Activated naive CD4-positive, alpha-beta T cell treated with anti-CD3 and anti-CD28 coated beads, Interleukin-2, amount 50 U/mL, for 24 hours (primary cell): ENCODE measurements at regions not wholly inside any gene's neighbourhood (a gene's known extent, or its start where the extent isn't known, plus 50 kb on each side); places are given as distances from the start of the nearest gene placed in this dataset.

Experiments used
- H3K27ac Mint-ChIP-seq: one replicate; pipeline ENCODE4 v1.8.0; 2021; ENCODE audit warnings: mild to moderate bottlenecking, mixed read lengths
- H3K27me3 Mint-ChIP-seq: one replicate; pipeline ENCODE4 v1.8.0; 2021; ENCODE audit warnings: mixed read lengths
- H3K36me3 Mint-ChIP-seq: one replicate; pipeline ENCODE4 v1.8.0; 2021; ENCODE audit warnings: mixed read lengths
- H3K4me1 Mint-ChIP-seq: one replicate; pipeline ENCODE4 v1.8.0; 2021; ENCODE audit warnings: mixed read lengths
- H3K4me3 Mint-ChIP-seq: one replicate; pipeline ENCODE4 v1.8.0; 2021; ENCODE audit warnings: mild to moderate bottlenecking, mixed read lengths
- H3K9me3 Mint-ChIP-seq: one replicate; pipeline ENCODE4 v1.8.0; 2021; ENCODE audit warnings: mixed read lengths

DNA sequence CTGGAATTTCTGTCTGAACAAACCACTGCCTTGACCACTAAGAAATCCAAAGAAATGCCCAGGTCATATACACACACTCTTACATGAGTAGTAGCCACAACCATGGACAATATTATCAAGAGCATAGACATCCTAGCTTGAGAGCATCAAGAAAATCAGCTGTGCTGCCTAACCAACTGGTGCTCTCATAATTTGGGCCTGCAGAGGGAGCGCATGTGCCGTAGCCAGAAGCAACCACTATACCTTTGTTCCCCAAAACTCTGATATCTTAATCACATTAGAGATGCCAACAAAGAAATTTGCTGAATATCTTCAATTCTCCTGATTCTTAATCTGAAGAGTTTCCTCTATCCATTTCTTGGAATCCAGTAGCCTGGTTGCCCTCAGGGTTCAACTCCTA, 163.6 kb downstream of the ZNF674 start:
- Mint-ChIP-seq H3K27ac (no peak overlapping the region), H3K36me3 (no peaks in the 10 kb centered on the region), H3K4me1 (peaks cover 2% of the 10 kb centered on the region), H3K4me3 (no peak overlapping the region), H3K27me3 (no peaks in the 10 kb centered on the region), H3K9me3 (no peaks in the 10 kb centered on the region)

DNA sequence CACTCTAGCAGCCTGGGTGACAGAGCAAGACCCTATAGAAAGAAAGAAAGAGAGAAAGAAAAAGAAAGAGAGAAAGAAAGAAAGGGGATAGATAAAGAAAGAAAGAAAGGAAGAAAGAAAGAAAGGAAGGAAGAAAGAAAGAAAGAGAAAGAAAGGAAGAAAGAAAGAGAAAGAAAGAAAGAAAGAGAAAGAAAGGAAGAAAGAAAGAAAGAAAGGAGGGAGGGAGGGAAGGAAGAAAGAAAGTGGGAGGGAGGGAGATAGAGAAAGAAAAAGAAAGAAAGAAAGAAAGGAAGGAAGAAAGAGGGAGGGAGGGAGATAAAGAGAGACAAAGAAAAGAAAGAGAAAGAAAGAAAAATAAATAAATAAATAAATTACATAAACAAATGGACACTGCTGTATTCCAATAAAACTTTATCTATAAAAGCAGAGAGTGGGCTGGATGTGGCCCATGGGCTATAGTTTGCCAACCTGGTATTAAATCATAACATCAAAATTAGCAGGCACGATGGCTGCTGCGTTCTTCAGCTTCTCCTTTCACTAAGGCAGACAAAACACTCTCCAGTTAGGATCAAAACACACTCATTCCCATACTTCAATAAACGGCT, 165.0 kb downstream of the ZNF674 start:
- H3K4me3 Mint-ChIP-seq: no peak overlapping the region
- no peaks in the 10 kb centered on the region for H3K36me3 Mint-ChIP-seq
- H3K27me3 Mint-ChIP-seq: no peaks in the 10 kb centered on the region
- H3K9me3 Mint-ChIP-seq: no peaks in the 10 kb centered on the region
- H3K27ac Mint-ChIP-seq: no peak overlapping the region
- peaks cover 16% of the 10 kb centered on the region for H3K4me1 Mint-ChIP-seq

DNA sequence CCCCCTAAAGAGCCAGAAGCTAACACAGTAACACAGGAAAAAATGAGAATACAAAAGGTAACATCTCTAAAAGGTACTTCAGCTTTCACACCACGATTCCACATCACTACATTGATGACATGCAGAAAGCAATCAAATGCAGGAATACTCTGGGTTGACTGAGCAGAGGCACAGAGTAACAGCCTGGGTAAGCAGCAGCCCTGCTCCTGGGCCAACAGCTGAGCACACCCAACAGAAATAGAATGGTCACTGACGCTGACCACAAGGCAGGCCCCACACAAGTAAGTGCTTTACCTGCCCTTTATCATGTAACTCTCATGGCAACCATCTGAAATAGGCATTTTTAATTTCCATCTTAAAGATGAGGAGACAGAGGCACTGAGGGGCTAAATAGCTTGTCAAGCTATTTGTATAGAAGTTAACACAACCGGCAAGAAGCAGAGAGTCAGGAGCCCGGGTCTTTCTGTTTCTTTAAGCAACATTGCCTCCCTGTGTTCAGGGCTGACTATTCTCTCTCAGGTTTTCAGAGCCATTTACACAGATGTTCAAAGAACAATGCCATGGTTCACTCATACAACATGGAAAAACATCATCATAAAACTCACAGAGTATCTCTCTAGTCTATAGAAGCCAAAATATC, 168.9 kb downstream of the ZNF674 start:
- peaks cover 21% of the 10 kb centered on the region for H3K4me1 Mint-ChIP-seq
- H3K36me3 Mint-ChIP-seq: no peaks in the 10 kb centered on the region
- no peaks in the 10 kb centered on the region for H3K27me3 Mint-ChIP-seq
- peak overlapping the region; percentile 85 for H3K27ac Mint-ChIP-seq
- H3K4me3 Mint-ChIP-seq: peak overlapping the region; percentile 26
- H3K9me3 Mint-ChIP-seq: no peaks in the 10 kb centered on the region

DNA sequence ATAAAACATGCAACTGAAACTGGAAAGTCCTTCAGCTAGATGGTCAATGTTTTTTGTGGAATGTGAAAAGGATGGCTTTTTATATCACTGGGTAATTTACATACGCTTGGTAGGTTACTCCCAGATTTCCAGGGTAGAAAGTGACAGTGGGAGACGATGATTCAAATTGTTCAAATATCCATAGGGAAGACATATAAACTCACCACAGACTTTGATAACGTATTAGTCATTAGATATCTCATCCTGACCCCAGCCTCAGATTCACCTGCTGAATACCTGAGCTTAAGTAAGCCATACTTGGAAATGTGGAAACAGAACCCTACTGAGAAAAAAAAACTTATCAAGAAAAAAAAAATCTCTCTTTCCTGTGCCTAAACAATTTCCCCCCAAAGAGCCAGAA, 169.4 kb downstream of the ZNF674 start:
- peak overlapping the region; percentile 26 for H3K4me3 Mint-ChIP-seq
- H3K27me3 Mint-ChIP-seq: no peaks in the 10 kb centered on the region
- peaks cover 21% of the 10 kb centered on the region for H3K4me1 Mint-ChIP-seq
- H3K27ac Mint-ChIP-seq: peak overlapping the region; percentile 85
- no peaks in the 10 kb centered on the region for H3K36me3 Mint-ChIP-seq
- no peaks in the 10 kb centered on the region for H3K9me3 Mint-ChIP-seq

DNA sequence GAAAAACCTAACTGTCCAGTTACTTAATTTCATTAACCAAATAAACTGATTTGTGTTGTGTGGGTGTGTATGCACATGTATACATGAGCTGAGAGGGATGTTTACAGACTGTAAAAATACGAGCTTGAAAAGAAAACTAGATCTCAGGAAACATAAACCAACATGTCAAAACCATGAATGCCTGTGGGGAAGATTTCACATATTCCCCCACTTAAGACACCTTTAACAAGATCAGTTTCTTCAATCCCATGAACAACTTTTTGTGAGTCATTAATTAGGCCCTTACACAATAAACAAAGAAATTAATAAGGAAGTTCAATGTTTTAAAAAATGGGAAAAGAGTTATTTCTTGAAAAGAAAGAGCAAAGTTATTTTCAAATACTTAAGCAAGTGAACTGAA, 170.8 kb downstream of the ZNF674 start:
- H3K4me3 Mint-ChIP-seq: no peak overlapping the region
- H3K36me3 Mint-ChIP-seq: no peaks in the 10 kb centered on the region
- no peaks in the 10 kb centered on the region for H3K27me3 Mint-ChIP-seq
- H3K9me3 Mint-ChIP-seq: no peaks in the 10 kb centered on the region
- H3K27ac Mint-ChIP-seq: peak overlapping the region; percentile 17
- H3K4me1 Mint-ChIP-seq: peaks cover 21% of the 10 kb centered on the region

DNA sequence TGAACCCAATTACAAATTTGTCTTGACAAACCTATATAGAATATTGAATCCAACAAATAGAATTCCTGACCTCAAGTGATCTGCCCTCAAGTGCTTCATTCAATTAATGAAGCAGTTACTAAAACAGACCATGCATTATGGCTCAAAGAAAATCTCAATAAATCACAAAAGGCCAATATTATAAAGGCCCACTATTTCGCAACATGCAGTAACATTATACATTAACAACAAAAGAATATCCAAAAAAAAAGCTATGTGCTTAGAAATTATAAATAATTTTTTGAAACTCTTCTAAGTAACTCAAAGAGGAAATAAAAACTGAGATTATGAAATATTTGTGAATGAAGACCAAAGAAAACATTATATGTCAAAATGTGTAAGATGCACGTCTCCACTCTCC, 177.7 kb downstream of the ZNF674 start:
- Mint-ChIP-seq H3K27me3 (no peaks in the 10 kb centered on the region), H3K4me1 (no peaks in the 10 kb centered on the region), H3K4me3 (no peak overlapping the region), H3K9me3 (no peaks in the 10 kb centered on the region), H3K36me3 (no peaks in the 10 kb centered on the region), H3K27ac (no peak overlapping the region)

DNA sequence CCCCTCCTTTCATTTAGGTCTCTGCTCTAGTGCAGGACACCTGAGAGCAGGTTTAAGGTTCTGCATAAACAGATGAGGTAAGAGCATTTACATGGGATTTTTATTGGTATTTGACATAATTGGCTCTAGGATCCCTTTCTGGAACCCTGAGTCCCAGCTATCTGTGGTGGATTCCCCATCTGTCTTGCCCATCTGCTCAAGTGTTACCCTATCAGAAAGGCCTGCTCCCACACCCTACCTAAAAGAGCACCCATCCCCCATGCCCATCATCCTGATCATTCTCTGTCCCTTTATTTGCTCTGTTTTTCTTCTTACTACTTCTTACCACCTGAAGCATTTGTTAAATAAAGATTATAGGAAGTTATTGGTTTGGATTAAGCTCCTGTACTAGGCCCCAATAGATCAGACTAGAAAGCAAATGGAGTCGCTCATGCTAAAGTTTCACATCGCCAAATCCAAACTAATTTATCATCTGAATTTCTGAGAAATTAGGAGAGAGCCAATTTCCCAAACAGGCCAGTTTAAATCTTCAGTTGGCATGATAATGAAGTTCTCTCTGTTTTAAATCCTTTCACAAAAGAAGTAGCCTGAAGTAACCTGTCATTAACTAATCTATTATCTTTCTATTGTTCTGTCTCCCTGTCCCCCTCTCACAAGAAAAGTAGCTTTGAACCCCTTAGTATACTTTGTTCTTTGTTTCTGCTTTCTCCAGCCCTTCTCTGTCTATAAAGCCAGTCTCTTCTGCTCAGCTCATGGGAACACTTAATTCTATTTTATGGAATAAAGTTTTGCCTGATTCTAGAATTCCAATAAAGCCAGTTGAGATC, 178.6 kb downstream of the ZNF674 start:
- Mint-ChIP-seq H3K27ac (peak overlapping the region; percentile 16), H3K4me3 (no peak overlapping the region), H3K9me3 (no peaks in the 10 kb centered on the region), H3K4me1 (no peaks in the 10 kb centered on the region), H3K36me3 (no peaks in the 10 kb centered on the region), H3K27me3 (no peaks in the 10 kb centered on the region)

DNA sequence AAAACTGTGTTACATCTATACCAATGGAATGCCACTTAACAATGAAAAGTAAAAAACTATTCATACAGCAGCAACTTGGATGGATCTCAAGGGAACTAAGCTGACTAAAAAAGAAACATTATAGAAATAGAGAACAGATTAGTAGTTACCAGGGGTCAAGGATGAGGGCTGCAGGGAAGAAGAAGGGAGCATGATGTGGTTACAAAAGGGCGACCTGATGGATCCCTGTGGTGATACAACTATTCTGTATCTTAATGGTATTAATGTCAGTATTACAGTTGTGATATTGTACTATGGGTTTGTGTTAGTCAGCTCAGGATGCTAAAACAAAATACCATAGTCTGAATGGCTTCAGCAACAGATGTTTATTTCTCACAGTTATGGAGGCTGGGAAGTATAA, 190.7 kb downstream of the ZNF674 start:
- no peaks in the 10 kb centered on the region for H3K4me1 Mint-ChIP-seq
- no peak overlapping the region for H3K27ac Mint-ChIP-seq
- H3K4me3 Mint-ChIP-seq: no peak overlapping the region
- no peaks in the 10 kb centered on the region for H3K27me3 Mint-ChIP-seq
- no peaks in the 10 kb centered on the region for H3K9me3 Mint-ChIP-seq
- no peaks in the 10 kb centered on the region for H3K36me3 Mint-ChIP-seq

DNA sequence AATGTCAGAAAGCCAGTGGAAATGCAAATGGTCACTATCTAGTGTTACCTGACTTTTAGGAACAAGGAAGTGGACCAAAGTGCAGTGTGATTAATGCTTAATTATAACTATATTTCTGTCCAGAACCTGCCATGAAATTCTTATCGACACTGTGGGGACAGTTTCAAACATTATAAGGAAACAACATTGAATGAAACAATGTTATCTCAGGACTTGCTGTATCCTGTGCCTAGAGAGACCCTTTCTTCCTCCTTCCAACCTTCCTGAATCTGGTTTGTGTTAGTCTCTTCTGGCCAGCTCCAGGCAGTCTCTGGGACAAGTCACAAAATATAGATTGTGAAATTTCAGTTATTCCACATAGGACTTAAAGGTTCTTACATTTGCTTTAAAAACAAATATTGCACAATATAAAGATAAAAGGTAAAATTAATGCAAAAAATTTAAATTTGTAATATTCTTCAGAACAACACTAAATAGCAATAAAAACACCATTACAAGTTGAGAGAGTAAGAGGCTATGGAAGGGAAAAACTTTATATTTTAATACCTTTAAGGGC, 203.4 kb downstream of the ZNF674 start:
- Mint-ChIP-seq H3K27me3 (no peaks in the 10 kb centered on the region), H3K4me3 (no peak overlapping the region), H3K4me1 (peaks cover 3% of the 10 kb centered on the region), H3K27ac (no peak overlapping the region), H3K9me3 (no peaks in the 10 kb centered on the region), H3K36me3 (no peaks in the 10 kb centered on the region)

DNA sequence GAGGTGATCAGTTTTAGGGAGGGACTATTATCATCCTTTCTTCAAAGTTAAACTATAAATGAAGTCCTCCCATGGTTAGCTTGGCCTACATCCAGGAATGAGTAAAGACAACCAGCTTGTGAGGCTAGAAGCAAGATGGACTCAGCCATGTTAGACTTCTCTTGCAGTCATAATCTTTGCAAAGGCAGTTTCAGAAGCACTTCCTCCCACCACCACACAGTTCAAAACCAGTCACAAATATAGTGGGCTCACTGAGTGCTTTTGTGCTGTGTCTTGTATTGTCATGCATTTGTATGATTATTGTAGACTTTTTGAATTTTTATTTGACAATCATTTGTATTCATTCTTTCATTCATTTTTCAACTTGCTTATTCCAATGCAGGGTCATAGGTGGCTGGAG, 204.5 kb downstream of the ZNF674 start:
- Mint-ChIP-seq H3K27me3 (no peaks in the 10 kb centered on the region), H3K4me3 (no peak overlapping the region), H3K27ac (no peak overlapping the region), H3K4me1 (peaks cover 3% of the 10 kb centered on the region), H3K9me3 (no peaks in the 10 kb centered on the region), H3K36me3 (no peaks in the 10 kb centered on the region)

DNA sequence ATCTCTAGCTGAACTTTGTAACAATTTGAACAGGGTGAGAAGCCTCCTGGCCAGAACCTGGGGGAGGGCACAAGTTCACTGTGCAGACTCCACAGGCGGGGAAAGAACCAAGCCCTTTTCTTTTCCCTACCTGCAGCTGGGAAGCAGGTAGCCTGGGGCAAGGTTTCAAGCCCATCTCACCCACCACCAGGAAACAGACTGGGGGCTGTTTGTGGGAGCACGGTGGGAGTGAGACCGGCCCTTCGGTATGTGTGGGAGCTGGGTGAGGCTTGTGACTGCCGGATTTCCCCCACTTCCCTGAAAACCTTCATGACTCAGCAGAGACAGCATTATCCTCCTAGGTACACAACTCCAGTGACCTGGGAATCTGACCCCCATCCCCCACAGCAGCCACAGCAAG, 211.7 kb downstream of the ZNF674 start:
- Mint-ChIP-seq H3K4me1 (peaks cover 10% of the 10 kb centered on the region), H3K27ac (no peak overlapping the region), H3K36me3 (no peaks in the 10 kb centered on the region), H3K4me3 (no peak overlapping the region), H3K9me3 (peaks cover 4% of the 10 kb centered on the region), H3K27me3 (no peaks in the 10 kb centered on the region)

DNA sequence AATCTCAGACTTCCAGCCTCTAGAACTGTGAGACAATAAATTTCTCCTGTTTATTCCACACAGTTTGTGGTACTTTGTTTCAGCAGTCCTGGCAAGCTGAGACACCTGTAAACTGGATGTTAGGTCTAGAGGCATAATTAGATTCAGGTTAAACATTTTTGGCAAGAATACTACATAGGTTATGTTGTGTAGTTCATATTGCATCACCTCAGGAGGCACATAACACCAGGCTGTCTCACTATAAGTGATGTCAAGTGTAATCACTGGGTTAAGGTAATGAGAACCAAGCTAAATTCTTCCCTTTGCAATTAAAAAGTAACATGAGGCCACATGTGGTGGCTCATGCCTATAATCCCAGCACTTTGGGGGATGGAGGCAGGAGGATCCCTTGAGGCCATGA, 214.2 kb downstream of the ZNF674 start:
- Mint-ChIP-seq H3K4me3 (no peak overlapping the region), H3K36me3 (no peaks in the 10 kb centered on the region), H3K9me3 (peaks cover 4% of the 10 kb centered on the region), H3K27ac (no peak overlapping the region), H3K27me3 (no peaks in the 10 kb centered on the region), H3K4me1 (peaks cover 16% of the 10 kb centered on the region)

DNA sequence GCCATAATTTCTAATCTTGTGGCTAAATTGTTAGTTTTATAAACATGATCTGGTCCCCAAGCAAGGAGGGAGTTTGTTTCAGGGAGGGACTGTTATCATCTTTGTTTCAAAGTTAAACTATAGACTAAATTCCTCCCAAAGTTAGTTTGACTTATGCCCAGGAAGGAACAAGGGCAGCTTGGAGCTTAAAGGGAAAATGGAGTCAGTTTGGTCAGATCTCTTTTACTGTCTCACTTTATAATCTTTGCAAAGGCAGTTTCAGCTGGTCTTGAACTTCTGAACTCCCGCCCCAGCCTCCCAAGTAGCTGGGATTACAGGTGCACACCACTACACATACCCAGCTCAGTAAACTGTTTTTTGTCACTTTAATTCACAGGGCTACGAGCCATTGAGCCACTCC, 214.7 kb downstream of the ZNF674 start:
- H3K4me1 Mint-ChIP-seq: peaks cover 20% of the 10 kb centered on the region
- no peaks in the 10 kb centered on the region for H3K36me3 Mint-ChIP-seq
- H3K27ac Mint-ChIP-seq: no peak overlapping the region
- H3K9me3 Mint-ChIP-seq: peaks cover 4% of the 10 kb centered on the region
- no peak overlapping the region for H3K4me3 Mint-ChIP-seq
- no peaks in the 10 kb centered on the region for H3K27me3 Mint-ChIP-seq

DNA sequence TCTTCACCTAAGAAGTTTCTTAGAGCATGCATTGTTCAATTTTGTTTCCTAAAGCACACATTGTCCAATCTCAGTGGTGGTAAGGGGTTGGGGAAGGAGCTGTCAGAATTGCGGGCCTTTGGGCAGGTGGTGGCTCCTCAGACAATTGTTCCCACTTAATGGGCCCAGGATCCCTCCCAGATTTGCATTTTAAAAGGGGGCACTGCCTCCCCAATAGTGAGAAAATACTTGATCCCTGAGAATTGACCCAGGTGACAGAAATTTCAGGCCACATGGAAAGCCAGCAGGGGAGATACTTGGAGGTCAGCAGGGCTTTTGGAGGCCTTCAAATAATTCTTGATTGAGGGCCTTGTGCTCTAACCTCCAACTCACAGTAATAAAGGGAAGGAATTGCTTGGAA, 217.1 kb downstream of the ZNF674 start:
- H3K4me1 Mint-ChIP-seq: peaks cover 30% of the 10 kb centered on the region
- H3K27me3 Mint-ChIP-seq: no peaks in the 10 kb centered on the region
- no peaks in the 10 kb centered on the region for H3K36me3 Mint-ChIP-seq
- no peaks in the 10 kb centered on the region for H3K9me3 Mint-ChIP-seq
- H3K4me3 Mint-ChIP-seq: no peak overlapping the region
- no peak overlapping the region for H3K27ac Mint-ChIP-seq

DNA sequence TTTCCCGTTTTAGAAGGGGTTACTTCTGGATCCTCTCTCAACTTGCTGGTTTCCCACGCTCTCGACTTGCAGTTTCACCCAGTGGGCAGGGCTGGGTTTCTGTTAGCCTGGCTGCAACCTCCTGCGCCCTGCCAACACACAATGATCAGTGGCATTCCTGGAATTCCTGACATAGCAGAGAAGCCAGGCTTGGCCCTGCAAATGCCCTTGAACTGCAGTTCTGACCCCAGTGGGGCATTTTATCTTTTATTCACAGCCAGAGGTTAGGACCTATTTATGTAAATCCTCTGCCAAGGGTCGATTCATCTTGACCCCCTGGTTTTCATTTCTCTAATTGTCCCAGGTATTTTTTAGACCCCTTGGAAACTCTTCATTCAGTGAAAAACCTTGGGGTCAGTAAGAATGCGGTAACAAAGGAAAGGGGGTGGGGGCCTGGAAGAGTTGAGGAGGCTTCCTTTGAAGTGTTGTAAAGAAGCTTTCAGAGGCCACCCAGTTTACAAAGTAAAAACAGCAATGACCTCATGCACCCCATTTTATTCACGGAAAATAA, 217.6 kb downstream of the ZNF674 start:
- Mint-ChIP-seq H3K4me1 (peaks cover 35% of the 10 kb centered on the region), H3K27ac (no peak overlapping the region), H3K4me3 (no peak overlapping the region), H3K9me3 (no peaks in the 10 kb centered on the region), H3K27me3 (no peaks in the 10 kb centered on the region), H3K36me3 (no peaks in the 10 kb centered on the region)

DNA sequence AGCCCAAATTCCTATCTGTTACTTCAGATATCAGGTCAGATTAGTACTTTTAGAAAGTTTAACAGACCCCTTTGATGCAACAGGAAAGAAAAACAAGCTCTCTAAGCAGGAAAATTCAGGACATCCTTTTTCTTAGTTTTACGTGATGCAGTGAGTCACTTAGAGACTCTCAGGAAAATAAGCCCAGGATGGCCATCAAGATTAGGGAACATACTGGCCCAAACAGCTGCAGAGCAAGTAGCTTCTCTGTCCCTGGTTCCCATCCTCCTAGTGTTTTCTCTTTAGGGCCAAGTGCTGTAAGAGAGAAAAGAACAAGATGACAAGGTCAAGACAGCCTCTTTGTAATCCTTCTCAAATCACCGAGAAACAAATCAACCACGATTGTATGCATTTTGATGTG, 219.1 kb downstream of the ZNF674 start:
- H3K4me3 Mint-ChIP-seq: no peak overlapping the region
- peaks cover 50% of the 10 kb centered on the region for H3K4me1 Mint-ChIP-seq
- no peaks in the 10 kb centered on the region for H3K27me3 Mint-ChIP-seq
- no peaks in the 10 kb centered on the region for H3K36me3 Mint-ChIP-seq
- H3K27ac Mint-ChIP-seq: no peak overlapping the region
- no peaks in the 10 kb centered on the region for H3K9me3 Mint-ChIP-seq
